T follicular helper cell (primary cell): ENCODE measurements at regions not wholly inside any gene's neighbourhood (a gene's known extent, or its start where the extent isn't known, plus 50 kb on each side); places are given as distances from the start of the nearest gene placed in this dataset.
"Not testable (repeated sequence)": the region's sequence is repeated elsewhere in the genome, so short reads cannot be mapped to it uniquely, and the experiment has no call there.

Experiments used
- DNase-seq: peaks from one replicate; pipeline ENCODE4 v3.0.0-alpha.2; 2020; ENCODE audit warnings: low read depth

DNA sequence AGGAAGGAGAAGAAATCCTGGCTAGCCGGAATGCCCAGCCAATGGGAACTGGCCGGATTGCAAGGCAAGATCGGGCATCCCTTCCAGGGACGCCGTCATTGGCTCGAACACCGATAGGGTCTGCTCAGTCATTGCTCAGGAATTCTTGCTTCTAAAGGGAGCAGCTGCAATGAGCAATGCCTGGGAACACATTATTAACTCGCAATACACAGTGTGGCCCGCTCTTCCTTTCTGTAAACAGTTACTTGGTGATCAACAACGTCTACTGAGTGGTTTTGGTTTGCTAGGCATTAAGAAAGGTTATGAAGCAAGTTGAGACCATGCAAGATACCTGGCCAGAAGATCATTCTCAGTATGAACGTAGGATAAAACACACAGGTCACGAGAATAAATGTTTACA is 165.4 kb upstream of the CITED2 start:
- no peak for DNase-seq

DNA sequence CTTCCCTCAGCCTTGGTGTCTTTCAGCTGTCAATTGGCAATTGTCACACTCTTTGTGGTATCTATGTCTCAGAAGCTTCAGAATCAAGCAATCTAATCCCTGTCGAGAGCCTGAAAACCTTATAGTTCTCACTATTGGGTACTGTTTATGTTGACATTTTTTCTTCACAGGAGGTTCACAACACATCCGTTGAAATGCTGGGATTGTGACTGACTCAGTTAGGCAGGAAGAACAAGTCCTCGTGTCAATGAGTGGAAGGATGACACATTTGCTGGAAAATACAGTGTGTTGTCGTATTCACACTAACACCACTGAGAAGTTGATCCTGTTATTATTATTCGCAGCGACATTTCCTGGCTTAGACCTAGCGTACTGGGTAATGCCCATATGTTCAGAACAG is 163.9 kb upstream of the CITED2 start:
- DNase-seq, result no peak

DNA sequence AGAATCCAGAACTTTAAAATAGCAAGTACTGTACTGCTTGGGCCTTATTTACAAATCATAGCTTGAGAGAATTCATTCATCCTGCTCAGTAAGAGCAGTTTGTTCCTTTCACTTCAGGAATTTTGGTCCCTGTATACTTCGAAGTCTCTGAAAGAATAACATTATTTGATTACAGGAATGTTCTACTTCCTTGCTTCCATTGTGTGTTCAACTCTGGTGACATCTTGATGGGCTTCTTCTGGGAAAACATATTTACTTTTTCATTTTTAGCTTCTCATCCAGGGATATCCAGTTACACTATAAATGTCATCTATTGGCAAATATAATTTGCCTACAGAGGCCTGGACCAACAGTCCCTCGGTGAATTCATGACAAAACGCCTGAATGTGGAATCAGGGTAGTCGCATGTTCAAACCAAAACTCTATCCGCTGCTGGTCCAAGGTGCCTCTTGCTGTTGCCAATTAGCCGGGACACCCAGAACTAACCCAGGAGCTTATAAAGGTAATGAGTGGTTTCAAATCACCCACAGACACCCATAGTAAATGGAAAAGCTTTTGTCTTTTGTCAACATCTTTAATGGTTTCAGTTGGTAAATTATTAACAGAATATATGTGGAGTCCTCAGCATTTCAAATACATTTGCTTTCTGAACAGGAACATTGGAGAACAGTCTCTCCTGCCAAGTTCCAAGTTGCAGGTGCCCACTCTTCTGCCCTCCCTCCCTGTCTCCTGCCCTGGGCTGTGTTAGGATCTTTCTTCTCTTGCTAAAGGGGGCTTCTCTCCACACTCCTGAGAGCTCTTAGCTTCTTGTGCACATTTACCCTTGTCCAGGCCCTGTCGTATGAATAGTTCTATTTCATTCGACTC is 162.5 kb upstream of the CITED2 start:
- no peak for DNase-seq

DNA sequence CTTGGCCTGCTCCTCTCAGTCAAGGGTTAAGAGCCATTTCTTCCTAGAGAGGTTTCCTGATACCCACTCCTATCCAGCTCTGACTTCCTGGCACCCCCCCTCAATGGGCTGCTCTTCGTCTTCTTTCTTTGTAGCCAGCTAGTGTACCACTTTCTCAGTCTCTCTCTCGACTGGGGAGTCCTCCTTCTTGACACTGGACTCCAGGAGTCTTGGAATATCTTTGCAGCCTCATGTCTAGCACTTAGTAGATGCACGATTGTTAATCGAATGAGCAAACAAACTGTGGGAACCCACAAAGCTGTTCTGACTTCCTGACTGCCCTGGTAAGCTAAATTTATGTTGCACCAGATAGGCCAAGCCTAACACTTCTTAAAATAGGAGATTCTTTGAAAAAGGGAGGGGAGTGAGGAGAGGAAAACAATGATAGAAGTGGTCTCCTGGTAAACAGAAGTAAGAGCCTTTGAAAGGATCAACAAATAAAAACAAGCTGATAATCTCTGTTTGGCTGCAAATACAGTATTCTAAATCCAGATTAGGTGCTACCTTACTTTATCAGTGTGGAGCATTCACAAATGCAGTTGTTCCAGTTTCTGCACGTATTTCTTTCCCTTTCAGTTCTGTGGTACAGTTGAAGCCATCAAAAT is 160.1 kb upstream of the CITED2 start:
- no peak for DNase-seq

DNA sequence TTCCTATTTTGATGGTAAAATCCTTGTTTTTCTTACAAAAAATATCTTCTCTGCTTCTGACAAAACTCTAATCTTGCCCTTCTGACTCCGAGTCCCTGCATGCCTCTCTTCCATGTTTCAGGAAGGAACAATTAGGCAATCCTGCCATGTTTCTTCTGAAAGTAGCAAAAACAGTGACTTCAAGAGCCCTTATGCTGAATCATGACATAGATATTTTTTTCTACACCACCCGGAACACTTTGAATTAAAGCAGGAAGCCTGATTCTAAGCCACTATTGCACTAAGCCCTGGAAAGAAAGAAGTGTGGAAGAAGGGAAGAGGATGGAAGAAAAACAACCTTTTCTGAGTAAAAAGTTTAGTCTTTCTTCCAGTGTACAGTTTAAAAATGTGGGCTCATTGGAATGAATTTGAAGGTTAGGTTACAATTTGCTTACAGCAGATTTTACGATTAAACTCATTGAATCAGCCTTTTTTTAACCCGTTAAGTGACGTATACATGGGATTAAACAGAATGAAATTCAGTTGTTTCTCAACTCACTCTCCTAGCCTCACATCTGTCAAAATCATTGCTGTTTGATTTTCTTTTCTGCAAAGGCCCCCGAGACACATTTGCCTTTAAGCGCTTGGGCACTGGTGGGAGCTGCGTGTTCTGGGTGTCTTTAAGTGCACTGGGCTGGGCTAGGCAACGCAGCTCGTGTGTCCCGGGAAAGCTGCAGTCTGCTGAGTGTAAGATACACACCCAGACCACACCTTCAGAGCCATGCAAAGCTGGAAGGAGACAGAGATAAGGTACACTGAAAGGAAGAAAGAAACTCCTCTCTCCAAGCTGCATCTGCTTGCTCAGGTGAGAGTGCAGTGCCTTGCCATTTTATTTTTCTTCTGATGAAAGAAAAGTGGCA is 159.4 kb upstream of the CITED2 start:
- DNase-seq, result no peak

DNA sequence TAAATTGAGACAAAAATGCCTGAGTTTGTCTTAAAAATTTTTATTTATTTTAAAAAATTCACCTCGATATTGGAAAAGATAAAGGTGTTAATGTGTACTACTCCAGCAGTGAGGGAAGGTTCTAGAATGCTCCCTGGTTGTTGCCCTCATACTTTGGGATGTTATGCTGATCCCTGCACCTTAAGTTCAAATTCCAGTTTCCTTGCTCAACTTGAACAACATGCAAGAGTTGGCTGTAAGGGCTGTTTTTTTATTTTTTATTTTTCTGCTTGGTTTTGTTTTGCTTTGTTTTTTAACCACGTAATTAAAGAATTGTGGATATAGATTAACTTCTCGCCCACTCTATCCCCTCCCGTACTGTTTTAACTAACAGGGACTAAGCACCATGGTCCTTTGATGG is 158.7 kb upstream of the CITED2 start:
- no peak for DNase-seq

DNA sequence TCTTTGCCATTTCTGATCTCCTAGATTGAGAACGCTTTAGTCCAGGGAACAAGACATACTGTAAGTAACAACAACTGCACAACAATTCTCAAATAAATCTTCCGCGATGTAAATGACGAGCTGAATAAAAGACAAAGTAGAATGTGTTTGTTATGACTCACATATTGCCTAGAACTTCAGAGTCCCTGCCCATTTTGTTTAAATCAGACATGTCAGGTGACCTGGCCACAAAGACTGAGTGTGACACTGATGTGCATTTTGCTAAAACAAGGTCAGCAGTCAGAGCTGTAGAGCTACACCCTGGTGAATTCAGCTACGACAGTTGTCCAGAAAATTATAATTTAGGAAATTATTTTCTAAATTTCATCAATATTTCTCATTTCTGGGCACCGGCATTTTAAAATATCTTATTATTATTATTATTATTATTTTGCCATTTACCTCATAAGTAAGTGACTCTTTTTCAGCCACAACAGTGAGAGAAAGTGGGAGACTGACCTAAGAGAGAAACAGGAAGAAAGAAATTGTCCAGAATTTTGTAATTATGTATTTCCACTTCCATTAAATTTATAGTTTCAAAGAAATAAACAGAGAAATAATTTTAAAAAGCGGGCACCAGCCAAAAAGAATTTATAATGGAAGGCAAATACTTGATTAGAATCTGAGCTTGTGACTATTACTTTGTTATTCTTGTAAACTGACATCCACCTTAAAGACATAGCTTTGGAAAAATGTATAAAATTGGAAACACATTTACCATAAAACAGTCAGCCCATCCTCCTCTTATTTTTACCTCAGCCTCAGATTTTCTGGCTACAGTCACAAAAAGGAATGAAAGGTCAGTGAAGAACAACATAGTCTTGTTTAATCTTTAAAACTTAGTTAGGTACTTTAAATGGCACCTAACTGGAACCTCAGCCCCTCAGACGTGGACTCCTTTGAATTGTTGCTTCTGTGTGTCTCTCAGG is 157.0 kb upstream of the CITED2 start:
- peak; percentile 41 for DNase-seq

DNA sequence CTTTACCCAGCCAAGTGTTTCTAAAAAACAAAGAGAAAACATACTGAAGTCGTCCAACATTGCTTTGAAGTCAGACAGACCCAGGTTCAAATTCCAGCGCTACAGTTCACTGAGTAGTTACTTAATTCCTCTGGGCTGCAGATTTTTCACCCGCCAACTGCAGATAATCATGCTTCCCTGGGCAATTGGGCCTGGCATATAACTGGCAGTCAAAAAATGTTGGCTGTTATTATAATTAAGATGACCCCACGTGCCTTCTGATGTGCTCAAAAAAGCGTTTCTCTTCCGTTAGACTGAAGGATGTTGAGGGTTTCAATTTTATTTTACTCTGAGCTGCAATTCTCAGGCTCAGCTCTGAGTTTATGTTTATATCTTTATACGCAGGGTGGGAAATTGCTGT is 156.1 kb upstream of the CITED2 start:
- DNase-seq, result no peak

DNA sequence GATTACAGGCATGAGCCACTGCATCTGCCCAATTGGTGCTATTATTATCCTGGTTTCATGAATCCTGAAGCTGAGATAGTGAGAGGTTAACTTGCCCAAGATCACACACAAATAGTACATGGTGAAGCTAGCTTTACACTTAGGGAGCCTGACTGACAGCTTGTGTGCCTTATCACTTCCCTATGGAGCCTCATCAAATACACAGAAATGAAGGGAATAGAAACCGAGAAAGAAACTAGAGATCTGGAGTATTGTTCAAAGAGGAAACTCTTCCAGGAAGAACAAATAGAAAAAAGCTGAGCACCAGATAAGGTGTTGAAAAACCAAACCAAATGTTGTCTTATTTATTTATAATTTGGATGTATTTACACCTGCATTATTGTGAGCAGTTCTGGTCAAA is 155.0 kb upstream of the CITED2 start:
- DNase-seq, result no peak

DNA sequence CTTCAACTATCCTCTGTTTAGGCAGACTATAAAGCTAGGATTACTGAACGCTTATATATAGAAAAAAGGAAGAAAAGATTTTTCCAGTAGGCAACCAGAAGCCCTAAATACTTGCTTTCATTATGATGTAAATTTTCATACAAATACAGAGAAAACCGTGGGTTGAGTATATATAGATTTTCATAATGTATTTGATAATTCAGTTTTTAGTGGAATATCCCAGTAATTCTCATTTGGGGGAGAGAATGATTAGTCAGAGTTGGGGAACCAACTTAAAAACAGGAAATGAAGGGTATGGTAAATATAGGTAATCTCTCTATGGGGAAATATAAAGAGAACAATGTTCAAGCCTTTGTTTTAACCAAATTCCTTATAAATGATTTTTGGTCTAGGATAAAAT is 154.0 kb upstream of the CITED2 start:
- no peak for DNase-seq

DNA sequence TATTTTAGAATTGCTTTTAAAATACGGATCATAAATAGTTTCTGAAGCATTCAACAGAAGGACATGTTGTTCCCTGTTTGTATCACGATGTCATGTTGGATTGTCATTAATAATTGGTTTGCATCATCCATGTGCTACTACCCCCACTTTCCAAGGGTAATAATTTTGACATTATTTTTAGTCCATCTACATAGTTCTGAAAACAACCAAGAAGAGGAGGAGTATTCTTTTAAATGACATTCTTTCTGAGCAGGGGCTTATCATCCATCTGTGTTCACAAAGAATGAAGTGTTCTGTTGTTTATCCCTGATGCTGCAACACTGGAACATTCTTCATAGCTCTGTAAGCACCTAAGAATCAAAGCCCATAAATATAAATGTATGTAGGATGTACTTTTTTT is 151.0 kb upstream of the CITED2 start:
- no peak for DNase-seq

DNA sequence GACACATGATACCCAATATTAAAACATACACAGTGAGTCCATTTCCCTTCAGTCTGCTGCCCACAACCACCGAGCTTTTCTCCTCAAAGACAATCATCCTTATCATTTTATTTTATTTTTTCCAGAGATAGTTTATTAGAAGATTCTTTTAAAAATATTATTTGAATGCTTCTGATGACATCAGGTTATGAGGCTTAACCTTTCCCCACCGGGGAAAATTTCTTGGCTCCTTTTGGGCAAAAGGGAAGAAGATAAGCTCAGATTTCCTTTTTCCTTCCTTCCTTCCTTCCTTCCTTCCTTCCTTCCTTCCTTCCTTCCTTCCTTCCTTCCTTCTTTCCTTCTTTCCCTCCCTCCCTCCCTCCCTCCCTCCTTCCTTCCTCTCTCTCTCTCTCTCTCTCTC is 149.5 kb upstream of the CITED2 start:
- no peak for DNase-seq

DNA sequence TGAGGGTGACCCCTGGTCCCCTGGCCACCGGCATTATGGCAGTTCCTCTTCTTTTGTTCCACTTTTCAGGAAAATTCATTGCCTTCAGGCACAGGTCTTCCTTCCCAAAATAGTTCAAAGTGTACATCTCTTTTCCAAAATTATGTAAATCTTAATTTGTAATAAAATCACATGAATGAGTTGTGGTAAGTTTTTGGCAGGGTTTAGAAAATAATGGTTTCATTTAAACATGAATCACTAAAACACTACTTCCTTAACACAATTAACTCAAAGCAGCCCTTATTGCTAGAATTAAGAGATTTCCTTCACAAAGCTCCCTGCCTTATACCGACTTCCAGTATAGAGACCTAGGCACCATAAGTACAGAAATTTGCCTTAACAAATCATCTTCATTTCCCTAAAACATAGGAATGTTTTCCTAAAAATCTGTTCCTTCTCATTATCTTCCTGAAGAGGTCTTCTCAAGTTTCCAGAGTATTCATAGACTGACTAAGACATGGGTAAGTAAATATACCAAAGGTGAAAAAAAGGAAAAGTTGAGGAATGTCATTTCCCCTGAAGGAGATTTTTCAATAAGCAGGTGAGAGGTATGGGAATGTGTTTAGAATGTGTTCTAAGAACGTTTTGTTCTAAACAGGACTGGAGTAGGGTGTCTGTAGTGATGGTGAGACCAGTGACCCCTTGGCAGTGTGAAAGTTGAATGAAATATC is 148.2 kb upstream of the CITED2 start:
- DNase-seq, result no peak

DNA sequence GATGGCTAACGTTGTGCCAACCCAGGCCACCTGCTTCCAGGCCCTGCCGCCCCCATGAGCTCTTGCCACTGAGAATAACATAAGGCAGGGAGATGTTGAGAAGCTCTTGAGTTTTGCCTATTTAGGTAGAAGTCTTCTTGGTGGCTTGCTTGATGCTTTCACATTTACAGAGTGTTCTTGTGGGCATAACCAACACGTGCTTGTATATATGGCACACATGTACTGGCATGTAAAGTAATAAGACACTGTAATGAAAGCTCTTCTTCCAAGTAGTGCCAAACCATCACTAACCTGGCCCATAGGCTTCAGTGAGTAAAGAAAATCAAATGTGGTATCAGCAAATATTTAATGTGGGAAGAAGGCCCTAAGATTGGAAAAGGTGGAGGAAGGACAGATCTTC is 146.9 kb upstream of the CITED2 start:
- no peak for DNase-seq

DNA sequence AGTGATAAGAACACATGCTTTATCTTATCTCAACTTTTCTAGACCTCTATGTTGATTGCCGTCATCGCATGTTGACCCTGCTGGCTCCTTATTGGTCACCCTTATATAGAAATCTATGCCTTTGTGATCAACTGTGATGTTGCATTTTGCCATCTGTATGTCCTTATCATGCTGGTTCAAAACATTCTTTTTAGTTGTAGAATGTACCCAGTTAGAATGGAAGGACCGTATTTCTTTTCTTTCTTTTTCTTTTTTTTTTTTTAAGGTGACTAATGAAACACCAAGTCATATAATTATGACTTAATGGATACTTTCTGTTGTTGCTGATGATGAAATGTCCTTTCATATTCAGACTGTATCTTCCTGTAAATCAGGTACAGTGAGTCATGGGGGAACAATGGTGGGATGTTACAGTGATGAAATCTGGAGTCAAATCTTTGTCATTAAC is 145.9 kb upstream of the CITED2 start:
- no peak for DNase-seq

DNA sequence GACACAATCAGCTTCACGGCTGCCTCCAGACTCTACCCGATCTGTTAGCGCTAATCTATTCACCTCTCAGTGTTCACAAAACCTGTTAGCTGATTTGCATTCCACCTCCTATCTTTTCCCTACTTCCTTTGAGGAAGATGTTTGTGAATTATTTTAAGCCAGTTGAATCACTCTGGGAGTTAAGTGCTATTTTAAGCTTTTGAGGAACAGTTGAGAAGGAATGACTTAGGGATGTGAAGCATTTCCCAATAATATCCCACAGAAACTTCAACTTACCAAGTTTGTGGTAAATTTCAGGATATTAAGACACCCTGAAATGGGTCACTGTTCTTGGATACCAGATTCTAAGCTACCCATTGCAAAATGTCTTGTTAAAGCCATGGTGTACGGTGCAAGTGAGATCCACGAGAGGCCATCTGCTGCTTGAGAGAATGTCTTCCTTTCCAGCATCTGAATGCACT is 145.2 kb upstream of the CITED2 start:
- no peak for DNase-seq

DNA sequence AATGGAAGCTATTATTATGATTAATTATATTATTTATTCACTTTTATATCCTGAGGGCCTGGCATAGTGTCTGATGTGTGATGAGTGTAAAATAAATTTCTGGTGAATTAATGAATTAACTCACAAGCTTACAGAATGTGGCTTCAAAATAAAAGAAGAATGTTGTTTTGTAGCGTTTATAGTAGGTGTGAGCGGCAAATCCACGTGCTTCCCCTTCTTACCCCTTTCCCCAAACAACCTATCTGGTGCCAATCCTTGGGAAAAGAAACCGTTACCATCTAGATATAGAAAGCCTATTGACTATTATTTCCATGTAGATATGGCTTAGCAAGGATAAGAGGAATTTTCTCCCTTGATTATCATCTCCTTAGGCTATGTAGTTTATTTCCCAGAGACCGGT is 144.6 kb upstream of the CITED2 start:
- no peak for DNase-seq

DNA sequence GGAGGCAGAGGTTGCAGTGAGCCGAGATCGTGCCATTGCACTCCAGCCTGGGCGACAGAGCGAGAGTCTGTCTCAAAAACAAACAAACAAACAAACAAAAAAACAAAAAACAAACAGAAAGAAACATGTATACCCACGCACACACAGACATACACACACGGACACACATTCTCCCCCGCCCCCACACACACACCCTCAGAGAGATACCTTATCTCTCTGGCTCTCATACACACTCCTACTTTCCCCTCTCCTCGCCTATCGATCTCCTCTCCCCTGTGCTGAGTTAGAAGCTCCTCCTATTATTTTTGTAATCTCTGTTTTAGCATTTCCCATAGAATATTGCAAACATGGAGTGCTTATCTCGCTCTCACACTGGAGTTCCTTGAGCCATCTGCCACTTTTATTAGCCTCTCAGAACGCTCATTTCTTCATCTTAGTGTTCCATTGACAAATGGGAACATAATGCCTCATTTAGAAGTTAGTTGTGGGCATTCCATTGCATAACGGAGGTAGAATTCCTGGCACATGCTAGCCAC is 144.2 kb upstream of the CITED2 start:
- DNase-seq, result no peak

DNA sequence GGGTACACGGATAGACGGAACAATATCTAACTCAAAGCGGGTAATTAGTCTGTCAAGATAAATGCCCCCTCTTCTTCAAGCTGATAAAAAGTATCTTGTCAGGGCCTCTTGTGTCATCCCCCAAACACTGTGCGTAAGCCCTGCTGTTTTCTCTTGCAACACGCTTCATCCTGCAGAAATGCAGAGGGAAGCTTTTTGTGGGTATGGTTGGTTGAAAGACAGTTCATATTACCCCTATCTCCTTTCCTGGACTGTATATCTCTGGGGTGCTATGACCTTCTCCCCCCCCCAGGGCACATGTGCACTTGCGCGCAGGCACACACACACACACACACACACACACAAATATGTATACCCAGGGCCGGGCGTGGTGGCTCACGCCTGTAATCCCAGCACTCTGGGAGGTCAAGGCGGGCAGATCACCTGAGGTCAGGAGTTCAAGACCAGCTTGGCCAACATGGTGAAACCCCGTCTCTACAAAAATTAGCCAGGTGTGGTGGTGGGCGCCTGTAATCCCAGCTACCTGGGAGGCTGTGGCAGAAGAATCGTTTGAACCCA is 143.6 kb upstream of the CITED2 start:
- not testable (repeated sequence) for DNase-seq

DNA sequence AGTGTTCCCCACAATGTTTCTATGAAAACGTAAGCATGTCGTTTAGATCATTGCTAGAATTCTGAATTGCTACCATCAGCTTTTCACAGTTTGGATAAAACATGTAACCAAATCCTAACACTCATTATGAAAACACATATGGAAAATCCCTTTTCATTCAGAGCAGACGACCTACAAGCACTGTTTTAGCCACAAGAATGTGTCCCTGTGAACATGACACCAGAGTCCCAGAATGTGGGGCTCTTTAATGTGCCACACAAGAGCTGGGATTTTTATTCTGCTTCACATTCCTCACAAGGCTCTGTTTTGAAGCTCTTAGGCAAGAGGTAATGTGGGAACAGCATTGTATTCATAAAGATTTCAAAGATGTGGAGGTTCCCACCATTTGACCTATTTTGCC is 141.1 kb upstream of the CITED2 start:
- DNase-seq, result no peak
